Activated naive CD4-positive, alpha-beta T cell treated with Interleukin-2 at 50 U/mL for 16 hours (primary cell): ENCODE measurements at regions not wholly inside any gene's neighbourhood (a gene's known extent, or its start where the extent isn't known, plus 50 kb on each side); places are given as distances from the start of the nearest gene placed in this dataset.
"Not testable (repeated sequence)": the region's sequence is repeated elsewhere in the genome, so short reads cannot be mapped to it uniquely, and the experiment has no call there.

ENCODE experiments used
- DNase-seq: peaks from one replicate; pipeline ENCODE4 v3.0.0-alpha.2; 2020

DNA sequence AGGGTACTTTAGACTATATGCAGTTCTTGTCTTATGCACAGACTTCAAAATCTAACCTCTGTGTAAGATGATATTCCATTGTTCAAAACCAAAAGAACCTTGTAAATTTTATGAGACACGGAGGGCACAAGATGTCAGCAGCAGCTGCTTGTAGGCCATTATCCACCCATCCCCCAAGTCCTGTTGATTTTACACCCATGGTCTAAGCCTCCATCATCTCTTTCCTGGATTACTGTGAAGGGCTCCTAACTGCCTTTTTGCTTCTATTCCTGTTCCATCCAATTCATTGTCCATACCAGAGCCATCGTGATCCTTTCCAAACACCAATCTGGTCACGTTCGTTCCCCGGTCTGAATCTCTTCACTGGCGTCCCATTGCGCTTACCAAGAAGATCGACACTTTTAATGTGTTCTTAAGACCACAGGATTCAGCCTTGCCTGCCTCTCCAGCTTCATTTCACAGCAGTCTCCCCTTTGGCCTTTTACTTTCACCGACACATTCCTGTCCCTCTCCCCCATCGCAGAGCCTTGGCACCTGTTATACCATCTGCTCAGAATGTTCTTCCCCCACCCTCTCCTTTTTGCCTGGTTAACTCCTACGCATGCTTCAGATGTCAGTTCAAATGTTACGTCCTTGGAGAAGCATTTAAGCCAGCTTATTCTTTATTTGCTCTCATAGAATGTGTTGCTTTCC is 107.3 kb upstream of the POU3F1 start:
- DNase-seq, result no peak

DNA sequence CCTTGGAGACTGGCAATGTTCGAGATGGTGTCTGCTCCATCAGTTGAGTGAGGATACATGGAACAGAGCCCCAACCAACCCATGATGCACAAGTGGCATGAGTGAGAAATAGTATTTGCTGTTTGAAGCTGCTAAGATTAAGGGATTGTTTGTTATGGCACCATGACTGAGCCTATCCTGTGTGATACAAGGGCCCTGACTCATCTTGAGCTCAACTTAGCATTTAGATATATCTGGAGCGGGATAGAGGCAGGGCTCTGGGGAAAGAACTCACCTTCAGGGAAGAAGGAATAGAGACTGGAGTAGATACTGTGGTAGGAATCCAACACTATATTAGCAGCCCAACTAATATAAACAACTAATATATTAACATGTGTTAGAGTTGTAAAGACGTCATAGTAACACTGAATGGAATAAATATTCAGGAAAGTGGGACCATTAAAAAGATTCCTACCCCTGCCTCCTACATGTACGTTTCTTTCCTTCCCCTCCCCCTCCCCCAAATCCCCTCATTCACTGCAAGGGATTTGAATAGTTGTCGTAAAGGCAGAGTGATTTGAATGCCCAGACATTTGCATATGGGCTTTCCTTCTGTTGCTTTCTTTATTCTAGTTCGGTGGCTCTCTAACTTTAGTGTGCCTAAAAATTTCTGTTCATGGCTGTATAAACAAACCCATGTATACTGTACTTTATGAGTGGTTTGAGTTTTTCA is 106.6 kb upstream of the POU3F1 start:
- no peak for DNase-seq

DNA sequence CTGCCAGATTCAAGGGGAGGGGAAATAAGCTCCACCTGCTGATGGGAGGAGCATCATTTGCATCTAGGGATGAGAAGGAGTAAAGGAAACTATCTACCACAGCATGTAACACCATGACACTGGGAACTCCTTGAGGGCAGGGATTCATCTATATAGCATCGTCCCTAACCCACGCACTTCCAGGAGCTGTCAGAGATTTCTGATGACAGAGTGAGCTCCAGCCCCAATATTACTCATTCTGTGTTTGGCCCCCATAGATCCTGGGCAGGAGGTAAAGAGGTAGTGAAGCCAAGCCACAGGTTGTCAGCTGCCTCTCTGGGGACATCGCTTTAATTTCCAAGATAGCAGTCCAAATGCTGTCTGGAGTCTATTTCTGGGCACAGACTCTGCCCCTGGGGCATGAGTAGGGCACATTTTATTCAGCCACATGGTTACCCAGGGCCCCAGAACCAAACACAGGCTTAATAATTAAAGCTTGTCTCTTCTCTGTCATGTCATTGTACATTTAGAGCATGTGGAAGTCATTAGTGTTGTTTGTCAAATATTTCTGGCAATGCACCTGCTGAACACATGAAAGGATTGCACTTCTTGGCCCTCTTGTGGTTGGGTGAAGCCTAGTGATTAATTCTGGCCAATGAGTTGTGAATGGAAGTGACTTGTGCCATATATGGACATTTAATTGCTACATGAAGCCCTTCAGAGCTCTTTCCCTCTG is 105.9 kb upstream of the POU3F1 start:
- no peak for DNase-seq

DNA sequence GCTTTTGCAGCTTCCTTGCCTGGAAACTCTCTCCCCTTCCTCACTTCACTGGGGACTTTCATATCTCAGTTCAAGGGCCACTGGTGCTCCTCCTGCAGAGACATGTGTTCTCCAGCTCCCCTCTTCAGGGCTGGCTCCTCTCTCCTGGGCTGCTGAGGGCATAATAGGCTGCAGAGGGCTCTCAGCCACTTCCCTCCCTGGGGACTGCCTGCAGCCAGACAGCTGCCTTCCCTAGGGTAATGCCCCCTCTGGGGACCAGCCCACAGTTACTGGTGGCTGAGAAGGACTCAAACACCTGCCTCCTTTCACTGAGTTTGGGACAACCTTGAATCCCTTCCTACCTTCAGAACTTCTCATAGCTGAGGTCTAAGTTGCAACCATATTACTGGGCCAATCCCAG is 104.8 kb upstream of the POU3F1 start:
- DNase-seq, result no peak

DNA sequence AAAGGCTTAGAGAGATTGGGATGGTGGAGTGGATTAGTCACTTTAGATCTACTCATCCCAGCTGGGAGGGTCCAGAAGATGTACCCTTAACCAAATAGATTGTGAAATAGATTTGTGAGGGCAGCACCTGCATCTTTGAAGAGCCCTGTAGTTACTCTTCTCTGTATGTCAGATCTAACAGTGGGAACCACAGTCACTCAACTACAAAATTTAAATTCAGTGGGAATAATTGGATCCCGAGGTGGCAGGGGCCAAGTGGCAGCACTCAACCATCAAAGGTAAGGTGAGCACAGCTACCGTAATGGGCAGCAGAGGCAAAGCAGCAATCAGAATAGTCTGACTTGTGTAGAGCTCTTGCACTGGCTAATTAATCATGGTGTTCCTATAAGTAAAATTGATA is 99.5 kb upstream of the POU3F1 start:
- not testable (repeated sequence) for DNase-seq

DNA sequence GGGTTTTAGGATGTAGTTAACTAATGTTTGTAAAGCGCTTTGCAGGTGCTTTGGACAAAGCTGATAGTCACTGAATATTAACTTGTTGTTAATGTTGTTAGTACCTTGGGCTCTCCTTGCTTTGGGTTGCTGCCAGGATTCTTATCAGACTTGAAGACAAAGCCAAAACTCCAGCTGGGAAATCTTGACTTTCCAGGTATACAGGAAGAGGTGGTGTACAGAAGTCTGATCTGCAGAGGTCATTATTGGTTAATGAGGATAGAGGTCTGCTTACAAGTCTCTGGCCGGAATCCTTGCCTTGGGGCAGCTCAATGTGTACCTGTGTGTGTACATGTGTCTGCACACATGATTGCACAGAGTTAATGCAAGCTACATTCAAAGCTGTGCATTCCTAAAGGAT is 96.0 kb upstream of the POU3F1 start:
- no peak for DNase-seq

DNA sequence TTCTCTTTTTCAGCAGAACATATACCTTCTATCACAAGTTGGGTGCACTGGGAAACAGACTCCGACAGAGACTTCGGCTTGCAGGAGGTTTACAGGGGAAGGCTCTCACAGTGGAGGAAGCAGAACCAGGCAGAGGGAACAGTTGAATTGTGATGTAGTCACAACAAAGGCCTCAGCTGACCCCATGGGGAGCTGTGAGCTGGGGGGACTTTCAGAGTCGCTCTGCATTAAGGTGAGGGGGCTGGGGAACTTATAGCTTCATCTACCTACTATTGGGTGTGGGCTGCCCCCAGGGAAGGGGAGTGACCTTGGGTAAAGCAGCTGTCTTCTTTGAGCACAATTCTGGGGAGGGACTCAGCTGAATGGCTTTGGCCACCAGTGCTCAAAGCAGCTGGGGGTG is 94.9 kb upstream of the POU3F1 start:
- no peak for DNase-seq

DNA sequence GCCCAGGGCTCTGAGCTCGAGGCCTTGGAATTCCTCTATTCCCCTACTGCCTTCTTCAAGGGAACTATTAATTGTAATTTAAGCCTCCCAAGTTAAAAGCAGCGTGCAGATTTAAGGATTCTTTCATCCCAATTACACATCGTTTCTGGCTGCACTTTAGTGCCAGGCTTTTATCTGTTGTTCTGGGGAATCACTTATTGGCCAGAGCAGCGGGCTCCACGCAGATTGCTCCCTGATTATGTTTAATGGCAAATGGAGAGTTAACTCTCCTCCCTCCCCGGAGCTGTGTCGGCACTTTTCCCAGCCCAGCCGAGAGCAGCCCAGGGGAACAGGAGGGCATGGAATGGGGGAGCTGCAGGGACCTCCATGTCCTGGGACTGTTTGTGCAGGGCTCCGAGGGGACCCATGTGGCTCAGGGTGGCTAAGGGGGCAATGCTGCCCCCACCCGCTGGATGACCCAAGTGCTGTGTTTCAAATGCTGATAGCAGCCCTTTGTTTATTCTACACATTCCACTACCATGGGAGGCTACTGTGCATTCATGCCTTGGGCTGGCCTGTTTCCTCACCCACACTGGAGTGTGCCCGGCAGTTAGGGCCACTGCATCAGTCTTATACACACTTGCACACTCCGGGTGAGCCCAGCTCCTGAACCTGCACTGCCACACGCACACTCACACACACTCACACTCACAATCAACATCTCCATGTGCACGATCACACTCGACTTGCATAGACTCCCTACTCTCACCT is 93.3 kb upstream of the POU3F1 start:
- no peak for DNase-seq

DNA sequence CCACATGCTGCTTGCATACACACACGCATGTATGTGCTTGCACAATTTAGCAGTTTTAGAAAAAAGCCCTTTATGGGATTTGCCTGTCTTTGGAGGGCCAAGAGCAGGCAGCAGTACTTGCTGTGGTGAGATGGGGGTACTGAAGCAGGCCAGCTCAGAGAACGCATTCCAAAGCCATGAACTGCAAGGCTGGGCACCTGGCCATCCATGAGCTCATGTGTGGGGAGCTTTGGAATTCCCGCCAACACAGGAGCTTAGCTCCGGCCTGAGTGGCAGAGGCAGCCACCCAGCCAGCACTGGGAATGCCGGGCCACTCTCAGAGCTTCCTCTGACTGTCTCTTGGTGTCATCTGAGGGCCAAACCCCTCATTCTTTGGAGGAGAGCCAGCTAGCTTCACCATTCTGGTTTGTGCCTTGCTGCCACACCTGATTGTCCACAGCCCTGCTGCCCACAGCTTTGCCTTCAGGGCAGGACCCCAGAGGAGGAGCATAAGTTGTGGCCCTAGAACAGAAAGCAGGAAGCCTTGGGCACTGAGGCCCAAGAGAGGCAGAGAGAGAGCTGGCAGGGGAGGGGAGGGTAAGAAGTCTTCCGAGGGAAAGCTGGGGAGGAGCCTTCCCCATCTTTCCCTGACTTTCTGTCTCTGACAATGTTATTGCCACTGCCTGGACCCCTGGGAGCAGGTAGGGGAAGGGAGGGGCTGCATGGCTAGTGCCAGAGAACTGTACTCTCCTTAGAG is 92.1 kb upstream of the POU3F1 start:
- DNase-seq, result no peak

DNA sequence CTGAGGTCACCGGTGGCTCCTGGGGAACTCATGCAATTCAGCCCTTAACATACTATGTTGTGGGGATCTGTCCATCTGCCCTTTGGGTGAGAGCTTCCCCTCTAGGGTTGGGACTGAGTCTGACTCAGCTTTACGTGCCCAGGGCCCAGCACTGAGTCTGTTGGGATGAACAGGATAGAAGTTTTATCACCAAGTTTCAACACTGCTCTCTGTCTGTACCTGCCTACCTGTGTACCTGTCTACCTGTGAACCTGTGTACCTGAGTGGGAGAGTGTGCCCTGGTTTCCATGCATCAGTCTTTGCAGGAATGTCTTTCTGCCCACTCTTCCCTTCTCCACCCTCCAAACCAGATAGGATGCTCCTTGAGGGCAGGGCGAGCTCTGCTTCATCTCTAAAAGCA is 90.6 kb upstream of the POU3F1 start:
- DNase-seq, result no peak

DNA sequence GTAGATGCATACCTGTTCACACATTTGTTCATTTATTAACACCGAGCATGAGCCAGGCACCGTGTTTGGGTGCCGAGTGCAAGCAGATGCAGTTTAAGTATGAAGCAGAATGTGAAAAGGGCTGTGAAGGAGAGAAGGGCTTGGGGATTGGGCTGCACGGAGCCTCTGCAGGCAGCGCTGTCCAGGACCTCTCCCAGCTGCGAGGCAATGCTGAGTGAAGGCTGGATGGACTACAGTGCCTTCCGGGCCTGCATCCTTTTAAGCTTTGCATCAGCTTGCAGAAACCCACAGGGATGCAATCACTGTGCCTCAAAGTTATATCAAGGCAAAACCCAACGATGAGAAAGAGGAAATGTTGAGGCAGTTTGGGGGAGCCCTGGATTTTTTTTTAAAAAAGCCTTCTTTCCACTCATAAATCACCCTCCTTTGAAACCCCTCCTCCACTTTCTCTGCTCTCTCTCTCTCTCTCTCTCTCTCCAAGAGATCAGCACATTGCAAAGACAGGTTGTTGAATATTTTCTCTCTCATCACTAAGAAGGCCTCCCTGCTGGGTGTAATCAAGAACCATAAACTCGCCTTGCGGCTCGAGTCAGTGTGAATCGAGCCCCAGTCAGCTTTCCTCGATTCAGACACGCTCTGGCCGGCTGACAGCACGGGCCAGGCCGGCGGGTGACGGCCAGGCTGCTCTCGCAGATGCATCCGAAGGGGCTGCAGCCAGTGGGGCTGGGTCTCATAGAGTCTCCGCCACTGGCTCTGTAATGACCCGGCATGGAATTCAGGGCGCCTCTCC is 89.2 kb upstream of the POU3F1 start:
- DNase-seq, result no peak

DNA sequence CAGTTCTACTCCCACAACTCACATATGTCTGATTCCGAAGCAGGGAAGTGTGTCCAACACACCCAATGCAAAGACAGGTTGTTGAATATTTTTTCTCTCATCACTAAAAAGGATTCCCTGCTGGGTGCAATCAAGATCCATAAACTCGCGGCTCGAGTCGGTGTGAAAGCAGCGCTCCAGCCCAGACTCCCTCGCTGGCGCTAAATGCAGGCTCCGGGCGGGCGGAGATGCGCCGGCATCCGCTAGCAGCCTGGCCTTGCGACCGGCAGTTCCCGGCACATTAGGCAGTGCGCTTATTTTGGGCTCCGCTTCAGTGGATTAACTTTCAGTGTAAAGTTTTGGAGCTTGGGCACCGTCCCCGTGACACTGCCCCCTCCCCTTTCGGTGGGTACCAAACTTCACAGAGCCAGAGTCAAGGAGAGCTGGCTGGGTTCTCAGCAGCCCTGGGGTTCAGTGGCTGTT is 87.7 kb upstream of the POU3F1 start:
- no peak for DNase-seq

DNA sequence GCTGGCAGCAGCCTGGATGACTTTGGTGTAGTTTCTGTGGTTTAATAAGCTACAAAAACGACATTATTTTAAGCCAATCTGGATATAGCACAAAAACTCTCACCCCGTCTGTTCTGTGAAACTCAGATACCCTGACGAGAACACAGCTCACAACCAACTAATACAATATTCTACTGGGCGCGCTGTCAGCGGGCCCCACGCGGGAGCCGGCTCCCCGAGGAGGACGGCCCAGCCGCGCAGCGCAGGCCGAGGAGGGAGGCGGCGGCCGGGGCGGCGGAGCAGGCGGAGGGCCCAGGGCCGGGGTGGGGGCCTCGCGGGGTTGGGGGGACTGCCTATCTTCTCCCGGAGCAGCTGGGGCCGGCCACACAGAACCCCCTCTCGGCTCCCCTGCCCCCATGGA is 87.2 kb upstream of the POU3F1 start:
- no peak for DNase-seq

DNA sequence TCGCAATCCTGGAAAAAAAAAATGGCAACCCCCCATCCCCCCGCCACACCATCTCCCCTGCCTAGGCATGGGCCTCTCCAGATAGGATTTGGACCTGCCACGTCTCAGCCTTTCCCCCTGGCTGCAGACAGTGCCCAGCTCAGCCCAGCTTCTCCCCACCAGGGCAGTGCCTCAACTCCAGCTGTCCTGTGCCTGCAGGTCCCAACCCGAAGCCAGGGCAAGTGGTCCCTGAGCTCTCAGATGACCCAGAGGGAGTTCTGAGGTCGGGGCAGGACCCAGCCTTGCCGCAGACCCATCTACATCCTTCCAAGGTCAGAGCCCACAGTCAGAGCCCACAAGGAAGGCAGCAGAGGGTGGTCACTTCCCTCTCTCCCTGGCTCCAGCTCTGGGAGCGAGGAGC is 86.7 kb upstream of the POU3F1 start:
- DNase-seq, result no peak

DNA sequence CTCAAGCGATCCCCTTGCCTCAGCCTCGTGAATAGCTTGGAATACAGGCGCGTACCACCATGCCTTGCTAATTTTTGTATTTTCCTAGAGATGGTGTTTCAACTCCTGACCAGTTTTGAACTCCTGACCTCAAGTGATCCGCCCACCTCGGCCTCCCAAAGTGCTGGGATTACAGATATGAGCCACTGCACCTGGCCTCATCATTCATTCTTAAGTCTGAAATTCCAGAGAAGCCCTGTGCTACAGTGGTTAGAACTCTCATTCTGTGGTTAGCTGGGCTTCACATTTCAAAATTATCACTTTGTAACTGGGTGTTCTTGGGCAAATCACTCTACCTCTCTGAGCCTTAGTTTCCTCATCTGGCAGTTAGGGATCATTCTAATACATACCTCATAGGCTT is 86.1 kb upstream of the POU3F1 start:
- no peak for DNase-seq

DNA sequence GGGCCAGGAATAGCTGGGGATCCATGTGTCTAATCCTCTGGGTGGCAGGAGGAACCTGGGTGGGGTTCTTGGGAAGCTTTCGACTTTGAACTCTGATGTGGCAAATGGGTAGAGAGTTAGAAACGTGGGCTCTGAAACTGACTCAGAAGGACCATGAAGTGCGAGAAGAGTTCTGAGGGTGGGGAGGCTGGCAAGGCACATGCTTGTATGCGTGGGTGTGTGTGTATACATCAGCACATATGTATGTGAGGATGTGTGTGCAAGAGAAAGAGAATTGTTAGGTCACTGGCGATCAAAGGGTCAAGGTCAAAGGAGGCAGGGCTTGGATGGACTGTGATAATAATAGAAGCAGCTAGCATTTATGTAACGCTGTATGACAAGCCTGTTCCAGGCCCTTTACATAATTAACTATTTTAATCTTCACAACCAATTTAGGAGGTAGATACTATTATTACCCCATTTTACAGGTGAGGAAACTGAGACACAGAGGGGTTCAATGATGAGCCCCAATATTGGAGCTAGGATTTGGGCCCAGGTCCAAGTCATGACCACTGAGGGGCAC is 84.5 kb upstream of the POU3F1 start:
- no peak for DNase-seq

DNA sequence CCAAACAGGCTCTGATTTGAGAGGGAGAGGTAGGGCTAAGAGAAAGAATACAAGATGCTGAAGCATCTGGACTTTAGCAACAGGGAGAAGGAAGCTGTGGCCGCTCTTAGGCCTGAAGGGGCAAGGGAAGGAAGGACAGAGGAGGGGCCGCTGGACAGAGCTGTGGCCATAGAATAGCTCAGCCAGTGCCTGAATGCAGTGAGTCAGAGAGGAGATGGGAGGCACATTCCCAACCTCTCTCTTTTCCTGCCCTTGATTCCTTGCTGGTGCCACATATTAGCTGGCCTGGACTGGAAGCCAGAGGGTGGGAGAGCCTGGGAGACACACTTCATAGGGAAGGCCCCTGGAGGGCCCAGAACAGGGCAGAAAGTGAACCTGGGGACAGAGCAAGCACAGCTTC is 83.4 kb upstream of the POU3F1 start:
- no peak for DNase-seq

DNA sequence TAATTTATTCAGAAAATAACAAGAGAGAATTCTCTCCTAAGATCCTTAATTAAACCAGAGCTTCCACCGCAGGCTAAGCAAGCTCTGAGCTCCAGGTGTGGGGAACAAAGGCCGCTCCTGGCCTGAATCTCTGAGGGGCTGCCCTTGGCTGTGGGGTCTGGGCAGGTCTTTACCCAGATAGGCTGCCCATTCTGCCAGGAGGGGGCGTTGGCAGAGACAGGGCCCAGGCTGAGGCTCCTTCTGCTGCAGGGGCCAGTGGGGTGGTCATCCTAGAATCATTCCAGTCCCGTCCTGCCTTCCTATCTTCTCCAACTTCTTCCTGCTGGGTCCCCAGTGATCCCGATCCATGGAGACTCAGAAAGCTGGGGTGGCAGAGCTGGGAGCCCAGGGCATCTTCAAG is 82.9 kb upstream of the POU3F1 start:
- no peak for DNase-seq

DNA sequence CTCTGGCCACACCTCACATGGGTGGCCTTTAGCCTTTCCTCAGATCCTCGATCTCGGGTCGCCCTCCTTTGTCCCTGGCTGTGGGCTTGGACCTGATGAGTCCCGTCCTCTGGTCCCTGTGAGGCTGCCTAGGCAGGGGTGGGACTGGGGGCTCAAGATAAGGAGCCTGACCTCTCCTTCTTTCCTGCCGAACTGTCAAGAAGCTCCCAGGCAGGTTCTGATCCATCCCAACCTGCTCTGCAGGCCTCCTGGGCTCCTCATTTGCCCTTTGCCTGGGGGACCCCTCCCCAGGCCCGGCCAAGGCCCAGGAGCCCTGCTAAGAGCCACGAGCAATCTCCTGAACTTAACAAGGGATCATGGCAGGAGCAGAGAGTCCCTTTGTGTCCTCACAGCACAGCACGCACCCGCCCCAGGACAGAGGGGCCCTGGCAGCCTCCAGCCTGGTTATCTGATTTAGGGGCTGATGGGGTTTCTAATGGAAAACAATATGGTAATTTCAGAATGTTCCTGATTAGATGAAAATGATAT is 82.4 kb upstream of the POU3F1 start:
- DNase-seq, result no peak

DNA sequence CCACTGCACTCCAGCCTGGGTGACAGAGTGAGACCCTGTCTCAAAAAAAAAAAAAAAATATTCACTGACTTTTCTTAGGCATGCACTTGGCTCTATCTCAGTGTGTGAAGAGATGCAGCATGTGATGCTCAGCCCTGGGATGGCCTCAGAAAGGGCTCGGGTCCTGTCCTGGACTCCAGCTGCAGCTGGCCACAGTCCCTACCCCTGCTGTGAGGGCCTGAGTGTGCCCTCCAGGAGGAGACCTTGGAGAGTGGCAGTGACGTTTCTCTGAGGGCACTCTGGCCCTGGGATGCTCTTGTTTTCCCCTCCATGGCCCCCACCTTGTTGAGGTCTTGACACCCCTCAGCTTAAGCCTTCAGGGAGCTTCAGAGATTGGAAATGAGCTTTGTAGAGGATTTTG is 81.9 kb upstream of the POU3F1 start:
- no peak for DNase-seq

DNA sequence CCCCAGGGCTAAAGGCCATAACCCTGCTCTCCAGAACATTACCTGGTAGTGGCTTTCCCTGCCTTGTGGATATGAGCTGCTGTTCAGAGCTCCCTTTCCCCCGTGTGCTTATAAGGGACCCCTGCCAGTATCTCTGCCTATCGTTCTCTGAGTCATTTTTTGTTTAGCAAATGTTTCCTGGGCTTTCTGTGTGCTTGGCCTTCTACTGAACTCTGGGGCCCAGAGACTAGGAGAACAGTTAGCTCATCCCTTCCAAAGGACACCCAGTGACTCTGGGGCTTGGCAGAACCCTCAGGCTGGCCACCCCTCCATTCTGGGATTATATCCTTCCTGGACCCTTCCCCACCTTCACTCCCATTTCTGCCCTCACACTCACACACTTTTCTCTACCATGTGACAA is 80.8 kb upstream of the POU3F1 start:
- no peak for DNase-seq
